Nephron progenitor cell (in vitro differentiated cells): ENCODE measurements at regions not wholly inside any gene's neighbourhood (a gene's known extent, or its start where the extent isn't known, plus 50 kb on each side); places are given as distances from the start of the nearest gene placed in this dataset.

Experiments
- DNase-seq: peaks from one replicate; pipeline ENCODE4 v3.0.0; 2021
- H3K27ac Mint-ChIP-seq: 2 replicates; pipeline ENCODE4 v1.8.0; 2021; ENCODE audit warnings: mild to moderate bottlenecking, moderate library complexity, mixed read lengths
- H3K27me3 Mint-ChIP-seq: 2 replicates; pipeline ENCODE4 v1.8.0; 2021; ENCODE audit warnings: mild to moderate bottlenecking, low read depth, mixed read lengths; ENCODE audit not compliant: poor library complexity
- H3K36me3 Mint-ChIP-seq: 2 replicates; pipeline ENCODE4 v1.8.0; 2021; ENCODE audit warnings: low read depth, mixed read lengths
- H3K4me1 Mint-ChIP-seq: 2 replicates; pipeline ENCODE4 v1.8.0; 2021; ENCODE audit warnings: mixed read lengths
- H3K4me3 Mint-ChIP-seq: 2 replicates; pipeline ENCODE4 v1.8.0; 2021; ENCODE audit warnings: mild to moderate bottlenecking, moderate library complexity, mixed read lengths
- H3K9me3 Mint-ChIP-seq: 2 replicates; pipeline ENCODE4 v1.8.0; 2021; ENCODE audit warnings: mild to moderate bottlenecking, moderate library complexity, mixed read lengths
- CTCF ChIP-seq: fragments of 200-600 bp; sonication (generic); IDR thresholded peaks from 2 replicates; pipeline ENCODE4 v1.5.0; 2021; ENCODE audit warnings: antibody characterized with exemption

- Mint-ChIP-seq H3K36me3 (no peaks in the 10 kb centered on the region), H3K4me3 (no peak overlapping the region), H3K9me3 (peaks cover 14% of the 10 kb centered on the region), H3K27ac (no peak overlapping the region), H3K27me3 (no peaks in the 10 kb centered on the region), H3K4me1 (no peaks in the 10 kb centered on the region)
- no peak for TF ChIP-seq CTCF
- DNase-seq = no peak
These were observed 70.9 kb upstream of the ALDH1A3 start for GRCh38 chr15:100808691-100809090.

GRCh38 chr15:100809151-100809550 lies 70.5 kb upstream of the ALDH1A3 start:
- no peaks in the 10 kb centered on the region for H3K27me3 Mint-ChIP-seq
- no peak for TF ChIP-seq CTCF
- DNase-seq = no peak
- no peak overlapping the region for H3K4me3 Mint-ChIP-seq
- H3K4me1 Mint-ChIP-seq = no peaks in the 10 kb centered on the region
- no peak overlapping the region for H3K27ac Mint-ChIP-seq
- H3K36me3 Mint-ChIP-seq = no peaks in the 10 kb centered on the region
- peaks cover 17% of the 10 kb centered on the region for H3K9me3 Mint-ChIP-seq

GRCh38 chr15:100809587-100809986 lies 70.0 kb upstream of the ALDH1A3 start:
- Mint-ChIP-seq H3K27me3 (no peaks in the 10 kb centered on the region), H3K9me3 (peaks cover 18% of the 10 kb centered on the region), H3K4me3 (no peak overlapping the region), H3K36me3 (no peaks in the 10 kb centered on the region), H3K27ac (no peak overlapping the region), H3K4me1 (no peaks in the 10 kb centered on the region)
- DNase-seq = no peak
- no peak for TF ChIP-seq CTCF

GRCh38 chr15:100810229-100810628 lies 69.4 kb upstream of the ALDH1A3 start:
- Mint-ChIP-seq H3K27ac (no peak overlapping the region), H3K36me3 (no peaks in the 10 kb centered on the region), H3K9me3 (peaks cover 23% of the 10 kb centered on the region), H3K4me1 (no peaks in the 10 kb centered on the region), H3K4me3 (no peak overlapping the region), H3K27me3 (peaks cover 5% of the 10 kb centered on the region)
- TF ChIP-seq CTCF = no peak
- DNase-seq = no peak

GRCh38 chr15:100810831-100811230 lies 68.8 kb upstream of the ALDH1A3 start:
- no peak for TF ChIP-seq CTCF
- no peak for DNase-seq
- Mint-ChIP-seq H3K4me3 (no peak overlapping the region), H3K27ac (no peak overlapping the region), H3K36me3 (no peaks in the 10 kb centered on the region), H3K27me3 (peaks cover 5% of the 10 kb centered on the region), H3K9me3 (peaks cover 29% of the 10 kb centered on the region), H3K4me1 (no peaks in the 10 kb centered on the region)

GRCh38 chr15:100812802-100813201 lies 66.8 kb upstream of the ALDH1A3 start:
- Mint-ChIP-seq H3K36me3 (no peaks in the 10 kb centered on the region), H3K27ac (no peak overlapping the region), H3K4me3 (no peak overlapping the region), H3K4me1 (no peaks in the 10 kb centered on the region), H3K27me3 (peaks cover 5% of the 10 kb centered on the region), H3K9me3 (peaks cover 47% of the 10 kb centered on the region)
- DNase-seq = no peak
- no peak for TF ChIP-seq CTCF
